Mesothelial cell of epicardium (in vitro differentiated cells): ENCODE measurements at regions not wholly inside any gene's neighbourhood (a gene's known extent, or its start where the extent isn't known, plus 50 kb on each side); places are given as distances from the start of the nearest gene placed in this dataset.

Experiments
- DNase-seq, 2 experiments: peaks; one replicate each; pipeline ENCODE4 v3.0.0; 2021; ENCODE audit warnings: low spot score in 2 of 2; ENCODE audit not compliant: unreplicated experiment in 2 of 2
- H3K27ac Mint-ChIP-seq: 2 replicates; pipeline ENCODE4 v1.8.0; 2021; ENCODE audit warnings: mixed read lengths
- H3K27me3 Mint-ChIP-seq: 2 replicates; pipeline ENCODE4 v1.8.0; 2021; ENCODE audit warnings: low read depth, mixed read lengths
- H3K36me3 Mint-ChIP-seq: 2 replicates; pipeline ENCODE4 v1.8.0; 2021; ENCODE audit warnings: mixed read lengths
- H3K4me1 Mint-ChIP-seq: 2 replicates; pipeline ENCODE4 v1.8.0; 2021; ENCODE audit warnings: mixed read lengths
- H3K4me3 Mint-ChIP-seq: 2 replicates; pipeline ENCODE4 v1.8.0; 2021; ENCODE audit warnings: mild to moderate bottlenecking, moderate library complexity, mixed read lengths
- H3K9me3 Mint-ChIP-seq: 2 replicates; pipeline ENCODE4 v1.8.0; 2021; ENCODE audit warnings: mixed read lengths
- TF ChIP-seq, protein P1 (sequence below): fragments of 200-600 bp; sonication (generic); IDR thresholded peaks from one replicate; pipeline ENCODE4 v1.5.0; 2021; ENCODE audit warnings: antibody characterized with exemption; ENCODE audit not compliant: unreplicated experiment

DNA sequence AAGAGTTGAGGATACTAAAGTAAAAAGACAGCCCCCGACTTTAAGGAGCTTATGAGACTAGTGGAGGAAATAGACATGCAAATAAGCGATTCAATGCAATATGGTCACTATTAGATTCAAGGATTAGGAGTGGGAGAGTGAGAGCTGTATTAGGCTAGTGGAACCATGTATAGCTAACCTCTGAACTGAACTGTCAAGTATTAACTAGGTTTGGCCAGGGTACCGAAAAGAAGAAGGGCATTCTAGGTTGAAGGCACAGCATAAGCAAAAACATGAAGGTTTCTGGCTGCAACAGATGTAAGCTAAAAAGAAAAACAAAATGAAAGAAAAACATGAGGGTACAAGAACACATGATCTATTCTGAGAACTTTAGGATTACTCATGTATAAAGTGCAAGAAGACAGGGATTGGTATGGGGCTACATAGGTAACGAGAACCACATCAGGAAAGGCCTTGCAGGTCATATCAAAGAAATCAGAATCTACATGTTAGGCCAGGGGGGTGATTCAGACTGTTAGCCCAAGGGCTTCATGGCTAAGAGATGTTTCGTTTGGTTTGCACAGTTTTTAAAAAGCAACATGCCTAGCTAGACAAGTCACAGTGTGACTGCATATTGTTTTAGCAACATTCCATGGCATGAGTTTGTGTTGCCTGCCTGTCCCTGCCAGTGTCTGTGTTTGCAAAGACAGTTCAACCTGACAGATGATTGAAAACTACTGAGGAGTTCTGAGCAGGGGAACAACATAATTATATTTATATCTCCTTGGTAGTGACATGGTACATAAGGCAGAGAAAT is 54.4 kb upstream of the HAO2 start:
- Mint-ChIP-seq H3K27ac (no peak overlapping the region), H3K9me3 (no peaks in the 10 kb centered on the region), H3K4me1 (no peaks in the 10 kb centered on the region), H3K36me3 (no peaks in the 10 kb centered on the region), H3K27me3 (peaks cover 9% of the 10 kb centered on the region), H3K4me3 (no peak overlapping the region)
- TF ChIP-seq, protein P1, sequence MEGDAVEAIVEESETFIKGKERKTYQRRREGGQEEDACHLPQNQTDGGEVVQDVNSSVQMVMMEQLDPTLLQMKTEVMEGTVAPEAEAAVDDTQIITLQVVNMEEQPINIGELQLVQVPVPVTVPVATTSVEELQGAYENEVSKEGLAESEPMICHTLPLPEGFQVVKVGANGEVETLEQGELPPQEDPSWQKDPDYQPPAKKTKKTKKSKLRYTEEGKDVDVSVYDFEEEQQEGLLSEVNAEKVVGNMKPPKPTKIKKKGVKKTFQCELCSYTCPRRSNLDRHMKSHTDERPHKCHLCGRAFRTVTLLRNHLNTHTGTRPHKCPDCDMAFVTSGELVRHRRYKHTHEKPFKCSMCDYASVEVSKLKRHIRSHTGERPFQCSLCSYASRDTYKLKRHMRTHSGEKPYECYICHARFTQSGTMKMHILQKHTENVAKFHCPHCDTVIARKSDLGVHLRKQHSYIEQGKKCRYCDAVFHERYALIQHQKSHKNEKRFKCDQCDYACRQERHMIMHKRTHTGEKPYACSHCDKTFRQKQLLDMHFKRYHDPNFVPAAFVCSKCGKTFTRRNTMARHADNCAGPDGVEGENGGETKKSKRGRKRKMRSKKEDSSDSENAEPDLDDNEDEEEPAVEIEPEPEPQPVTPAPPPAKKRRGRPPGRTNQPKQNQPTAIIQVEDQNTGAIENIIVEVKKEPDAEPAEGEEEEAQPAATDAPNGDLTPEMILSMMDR, result no peak
- DNase-seq, result no peak

DNA sequence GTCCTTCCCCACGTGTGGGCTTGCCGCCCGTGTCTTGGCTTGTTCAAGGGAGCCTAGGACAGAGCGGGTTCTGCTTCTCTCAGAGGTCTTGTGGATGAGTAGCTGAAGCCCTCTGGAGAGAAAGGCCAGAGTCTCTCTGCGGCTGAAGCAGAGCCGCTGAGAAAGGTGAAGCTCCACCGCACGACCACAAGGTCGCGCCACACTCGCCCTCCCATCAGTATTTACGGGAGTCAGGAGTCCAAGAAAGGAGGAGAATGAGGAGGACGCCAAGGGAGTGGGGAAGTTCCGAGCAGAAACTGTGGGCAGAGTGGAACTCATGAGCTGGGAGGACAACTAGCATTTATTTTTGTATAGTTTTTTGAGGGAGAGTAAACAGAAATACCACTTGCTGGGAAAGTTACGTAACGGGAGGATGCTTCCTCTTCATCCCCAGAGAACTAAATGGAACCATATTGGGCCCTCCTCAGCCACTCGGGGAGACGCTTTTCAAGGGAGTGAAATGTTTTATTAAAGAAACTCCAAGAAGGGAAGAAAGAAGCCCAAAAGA is 51.6 kb upstream of the HAO2 start:
- TF ChIP-seq, protein P1, result no peak
- Mint-ChIP-seq H3K36me3 (no peaks in the 10 kb centered on the region), H3K27ac (no peak overlapping the region), H3K4me1 (peaks cover 5% of the 10 kb centered on the region), H3K4me3 (no peak overlapping the region), H3K9me3 (no peaks in the 10 kb centered on the region), H3K27me3 (no peaks in the 10 kb centered on the region)
- DNase-seq, result no peak

DNA sequence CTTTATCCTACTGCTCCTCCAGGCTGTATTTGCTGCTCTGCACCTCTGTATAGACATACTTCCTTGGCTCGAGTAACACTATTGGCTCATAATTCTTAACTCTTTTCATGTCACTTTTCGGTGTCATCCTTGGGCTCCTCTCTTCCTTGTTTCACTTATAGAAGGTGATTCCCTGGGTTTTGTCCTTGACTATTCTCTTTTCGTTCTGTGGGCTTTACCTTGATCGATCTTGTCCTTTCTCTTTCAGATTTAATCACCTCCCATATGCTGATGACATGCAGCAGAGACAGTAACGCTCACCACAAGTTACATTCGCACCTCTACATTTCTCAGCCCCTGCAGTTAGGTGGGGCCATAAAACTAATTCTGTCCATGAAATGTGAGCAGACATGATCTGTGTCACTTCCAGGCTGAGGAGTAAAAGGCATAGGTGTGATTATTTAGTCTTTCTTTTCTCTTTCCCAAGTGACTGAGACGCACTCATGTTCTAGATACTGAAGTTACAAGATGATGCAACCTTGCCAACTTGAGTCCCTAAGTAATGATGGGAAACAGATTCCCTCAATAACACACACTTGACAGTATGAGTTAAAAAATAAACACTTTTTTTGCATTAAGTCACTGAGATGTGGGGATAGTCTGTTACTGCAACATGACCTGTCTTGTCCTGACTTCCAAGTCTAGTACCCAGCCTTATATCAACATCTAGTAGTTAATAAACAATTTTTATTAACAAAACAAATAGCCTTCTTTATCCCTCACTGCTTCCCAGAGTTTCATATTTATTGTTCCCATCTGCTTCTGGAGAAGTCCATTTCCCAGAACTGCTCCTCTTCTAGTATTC is 49.9 kb upstream of the HAO2 start:
- no peak for DNase-seq
- no peak overlapping the region for H3K4me3 Mint-ChIP-seq
- H3K36me3 Mint-ChIP-seq, result no peaks in the 10 kb centered on the region
- no peaks in the 10 kb centered on the region for H3K9me3 Mint-ChIP-seq
- TF ChIP-seq, protein P1, result no peak
- peaks cover 5% of the 10 kb centered on the region for H3K4me1 Mint-ChIP-seq
- no peaks in the 10 kb centered on the region for H3K27me3 Mint-ChIP-seq
- H3K27ac Mint-ChIP-seq, result no peak overlapping the region
